Activated naive CD8-positive, alpha-beta T cell treated with anti-CD3 and anti-CD28 coated beads for 36 hours (primary cell): ENCODE measurements at regions not wholly inside any gene's neighbourhood (a gene's known extent, or its start where the extent isn't known, plus 50 kb on each side); places are given as distances from the start of the nearest gene placed in this dataset.

Source experiments
- DNase-seq: peaks from one replicate; pipeline ENCODE4 v3.0.0; 2021
- H3K27ac Mint-ChIP-seq: one replicate; pipeline ENCODE4 v1.8.0; 2022; ENCODE audit warnings: mild to moderate bottlenecking, moderate library complexity, mixed read lengths
- H3K27me3 Mint-ChIP-seq: one replicate; pipeline ENCODE4 v1.8.0; 2022; ENCODE audit warnings: mild to moderate bottlenecking, mixed read lengths
- H3K36me3 Mint-ChIP-seq: one replicate; pipeline ENCODE4 v1.8.0; 2021; ENCODE audit warnings: mild to moderate bottlenecking, mixed read lengths
- H3K4me1 Mint-ChIP-seq: one replicate; pipeline ENCODE4 v1.8.0; 2021; ENCODE audit warnings: mixed read lengths
- H3K4me3 Mint-ChIP-seq: one replicate; pipeline ENCODE4 v1.8.0; 2022; ENCODE audit warnings: mild to moderate bottlenecking, moderate library complexity, mixed read lengths
- H3K9me3 Mint-ChIP-seq: one replicate; pipeline ENCODE4 v1.8.0; 2022; ENCODE audit warnings: mixed read lengths

GRCh38 chr2:66240286-66240685, 194.6 kb upstream of the MEIS1 start:
- no peak for DNase-seq
- H3K4me3 Mint-ChIP-seq, result no peak overlapping the region
- peaks cover 1% of the 10 kb centered on the region for H3K9me3 Mint-ChIP-seq
- H3K27ac Mint-ChIP-seq, result no peak overlapping the region
- peaks cover 9% of the 10 kb centered on the region for H3K27me3 Mint-ChIP-seq
- H3K4me1 Mint-ChIP-seq, result no peaks in the 10 kb centered on the region
- H3K36me3 Mint-ChIP-seq, result no peaks in the 10 kb centered on the region

GRCh38 chr2:66239655-66240054, 195.3 kb upstream of the MEIS1 start:
- DNase-seq, result no peak
- peaks cover 3% of the 10 kb centered on the region for H3K27me3 Mint-ChIP-seq
- peaks cover 1% of the 10 kb centered on the region for H3K9me3 Mint-ChIP-seq
- H3K36me3 Mint-ChIP-seq, result no peaks in the 10 kb centered on the region
- no peaks in the 10 kb centered on the region for H3K4me1 Mint-ChIP-seq
- H3K27ac Mint-ChIP-seq, result no peak overlapping the region
- no peak overlapping the region for H3K4me3 Mint-ChIP-seq

- Mint-ChIP-seq H3K9me3 (peaks cover 1% of the 10 kb centered on the region), H3K27me3 (peaks cover 3% of the 10 kb centered on the region), H3K27ac (no peak overlapping the region), H3K4me3 (no peak overlapping the region), H3K36me3 (no peaks in the 10 kb centered on the region), H3K4me1 (no peaks in the 10 kb centered on the region)
- DNase-seq, result no peak
Observed at GRCh38 chr2:66237803-66238379, 197.0 kb upstream of the MEIS1 start.

- no peaks in the 10 kb centered on the region for H3K36me3 Mint-ChIP-seq
- peaks cover 3% of the 10 kb centered on the region for H3K27me3 Mint-ChIP-seq
- no peak overlapping the region for H3K27ac Mint-ChIP-seq
- no peak for DNase-seq
- no peak overlapping the region for H3K4me3 Mint-ChIP-seq
- H3K4me1 Mint-ChIP-seq, result no peaks in the 10 kb centered on the region
- H3K9me3 Mint-ChIP-seq, result peaks cover 1% of the 10 kb centered on the region
Observed at GRCh38 chr2:66236816-66237802, 197.8 kb upstream of the MEIS1 start.

- Mint-ChIP-seq H3K4me3 (no peak overlapping the region), H3K4me1 (no peaks in the 10 kb centered on the region), H3K36me3 (no peaks in the 10 kb centered on the region), H3K27ac (no peak overlapping the region), H3K27me3 (no peaks in the 10 kb centered on the region), H3K9me3 (no peaks in the 10 kb centered on the region)
- DNase-seq, result no peak
Observed at GRCh38 chr2:66236067-66236685, 198.7 kb upstream of the MEIS1 start.

GRCh38 chr2:66235428-66235827, 199.5 kb upstream of the MEIS1 start:
- Mint-ChIP-seq H3K27me3 (no peaks in the 10 kb centered on the region), H3K36me3 (no peaks in the 10 kb centered on the region), H3K9me3 (no peaks in the 10 kb centered on the region), H3K4me1 (no peaks in the 10 kb centered on the region), H3K27ac (no peak overlapping the region), H3K4me3 (no peak overlapping the region)
- DNase-seq, result no peak

- Mint-ChIP-seq H3K27me3 (no peaks in the 10 kb centered on the region), H3K36me3 (no peaks in the 10 kb centered on the region), H3K27ac (no peak overlapping the region), H3K4me1 (no peaks in the 10 kb centered on the region), H3K9me3 (no peaks in the 10 kb centered on the region), H3K4me3 (no peak overlapping the region)
- DNase-seq, result no peak
Observed at GRCh38 chr2:66233981-66234380, 200.9 kb upstream of the MEIS1 start.

- DNase-seq, result no peak
- Mint-ChIP-seq H3K4me3 (no peak overlapping the region), H3K27ac (no peak overlapping the region), H3K36me3 (no peaks in the 10 kb centered on the region), H3K27me3 (no peaks in the 10 kb centered on the region), H3K4me1 (no peaks in the 10 kb centered on the region), H3K9me3 (no peaks in the 10 kb centered on the region)
Observed at GRCh38 chr2:66228128-66228547, 206.8 kb upstream of the MEIS1 start.

- H3K9me3 Mint-ChIP-seq, result peaks cover 6% of the 10 kb centered on the region
- DNase-seq, result no peak
- no peak overlapping the region for H3K27ac Mint-ChIP-seq
- H3K4me1 Mint-ChIP-seq, result no peaks in the 10 kb centered on the region
- no peak overlapping the region for H3K4me3 Mint-ChIP-seq
- H3K36me3 Mint-ChIP-seq, result no peaks in the 10 kb centered on the region
- no peaks in the 10 kb centered on the region for H3K27me3 Mint-ChIP-seq
Observed at GRCh38 chr2:66217039-66217585, 217.8 kb upstream of the MEIS1 start.

GRCh38 chr2:66212749-66213148, 222.2 kb upstream of the MEIS1 start:
- Mint-ChIP-seq H3K4me1 (no peaks in the 10 kb centered on the region), H3K27me3 (no peaks in the 10 kb centered on the region), H3K4me3 (no peak overlapping the region), H3K9me3 (peaks cover 6% of the 10 kb centered on the region), H3K36me3 (no peaks in the 10 kb centered on the region), H3K27ac (no peak overlapping the region)
- no peak for DNase-seq

GRCh38 chr2:66202586-66202985, 232.3 kb upstream of the MEIS1 start:
- no peak for DNase-seq
- Mint-ChIP-seq H3K36me3 (no peaks in the 10 kb centered on the region), H3K9me3 (peaks cover 5% of the 10 kb centered on the region), H3K27me3 (no peaks in the 10 kb centered on the region), H3K27ac (no peak overlapping the region), H3K4me1 (no peaks in the 10 kb centered on the region), H3K4me3 (no peak overlapping the region)

GRCh38 chr2:66201242-66201641, 233.7 kb upstream of the MEIS1 start:
- H3K36me3 Mint-ChIP-seq, result no peaks in the 10 kb centered on the region
- no peak overlapping the region for H3K4me3 Mint-ChIP-seq
- H3K4me1 Mint-ChIP-seq, result no peaks in the 10 kb centered on the region
- DNase-seq, result no peak
- peaks cover 5% of the 10 kb centered on the region for H3K9me3 Mint-ChIP-seq
- no peaks in the 10 kb centered on the region for H3K27me3 Mint-ChIP-seq
- no peak overlapping the region for H3K27ac Mint-ChIP-seq

- Mint-ChIP-seq H3K4me1 (no peaks in the 10 kb centered on the region), H3K4me3 (no peak overlapping the region), H3K27me3 (no peaks in the 10 kb centered on the region), H3K36me3 (no peaks in the 10 kb centered on the region), H3K9me3 (peaks cover 2% of the 10 kb centered on the region), H3K27ac (no peak overlapping the region)
- no peak for DNase-seq
Observed at GRCh38 chr2:66198873-66199272, 236.1 kb upstream of the MEIS1 start.

GRCh38 chr2:66192888-66193287, 242.0 kb upstream of the MEIS1 start:
- no peaks in the 10 kb centered on the region for H3K36me3 Mint-ChIP-seq
- H3K9me3 Mint-ChIP-seq, result no peaks in the 10 kb centered on the region
- H3K4me3 Mint-ChIP-seq, result no peak overlapping the region
- no peaks in the 10 kb centered on the region for H3K4me1 Mint-ChIP-seq
- H3K27ac Mint-ChIP-seq, result no peak overlapping the region
- H3K27me3 Mint-ChIP-seq, result no peaks in the 10 kb centered on the region
- DNase-seq, result no peak

- H3K27ac Mint-ChIP-seq, result no peak overlapping the region
- H3K9me3 Mint-ChIP-seq, result no peaks in the 10 kb centered on the region
- no peaks in the 10 kb centered on the region for H3K27me3 Mint-ChIP-seq
Observed at GRCh38 chr2:66191311-66191710, 243.6 kb upstream of the MEIS1 start.

More at GRCh38 chr2:66191311-66191710, 243.6 kb upstream of the MEIS1 start:
- H3K4me3 Mint-ChIP-seq, result no peak overlapping the region
- no peaks in the 10 kb centered on the region for H3K36me3 Mint-ChIP-seq
- H3K4me1 Mint-ChIP-seq, result no peaks in the 10 kb centered on the region
- no peak for DNase-seq
